ENCODE measurements at regions not wholly inside any gene's neighbourhood (a gene's known extent, or its start where the extent isn't known, plus 50 kb on each side); places are given as distances from the start of the nearest gene placed in this dataset.

DNA sequence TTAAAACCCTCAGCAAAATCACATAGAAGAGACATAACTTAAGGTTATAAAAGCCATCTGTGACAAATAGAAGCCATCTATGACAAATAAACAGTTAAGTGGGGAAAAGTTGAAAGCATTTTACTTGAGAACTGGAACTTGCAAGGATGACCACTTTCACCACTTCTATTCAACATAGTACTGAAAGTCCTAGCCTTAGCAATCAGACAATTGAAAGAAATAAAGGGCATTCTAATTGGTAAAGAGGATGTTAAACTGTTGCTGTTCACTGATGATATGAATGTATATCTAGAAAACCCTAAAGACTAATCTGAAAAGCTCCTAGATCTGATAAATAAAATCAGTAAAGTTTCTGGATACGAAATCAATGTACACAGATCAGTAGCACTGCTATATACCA lies 186.9 kb upstream of the SATB1 start:
- TF ChIP-seq, protein P1, sequence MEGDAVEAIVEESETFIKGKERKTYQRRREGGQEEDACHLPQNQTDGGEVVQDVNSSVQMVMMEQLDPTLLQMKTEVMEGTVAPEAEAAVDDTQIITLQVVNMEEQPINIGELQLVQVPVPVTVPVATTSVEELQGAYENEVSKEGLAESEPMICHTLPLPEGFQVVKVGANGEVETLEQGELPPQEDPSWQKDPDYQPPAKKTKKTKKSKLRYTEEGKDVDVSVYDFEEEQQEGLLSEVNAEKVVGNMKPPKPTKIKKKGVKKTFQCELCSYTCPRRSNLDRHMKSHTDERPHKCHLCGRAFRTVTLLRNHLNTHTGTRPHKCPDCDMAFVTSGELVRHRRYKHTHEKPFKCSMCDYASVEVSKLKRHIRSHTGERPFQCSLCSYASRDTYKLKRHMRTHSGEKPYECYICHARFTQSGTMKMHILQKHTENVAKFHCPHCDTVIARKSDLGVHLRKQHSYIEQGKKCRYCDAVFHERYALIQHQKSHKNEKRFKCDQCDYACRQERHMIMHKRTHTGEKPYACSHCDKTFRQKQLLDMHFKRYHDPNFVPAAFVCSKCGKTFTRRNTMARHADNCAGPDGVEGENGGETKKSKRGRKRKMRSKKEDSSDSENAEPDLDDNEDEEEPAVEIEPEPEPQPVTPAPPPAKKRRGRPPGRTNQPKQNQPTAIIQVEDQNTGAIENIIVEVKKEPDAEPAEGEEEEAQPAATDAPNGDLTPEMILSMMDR (conservative IDR thresholded peaks at IDR 0.05 in 1 of 2, IDR thresholded peaks at IDR 0.05 in 1 of 2; ENCODE audit: extremely low read depth in 1 of 2, insufficient read depth in 1 of 2, low read depth in 1 of 2, low read length in 2 of 2), result no peak
- no peak for TF ChIP-seq EZH2 (IDR thresholded peaks at IDR 0.05; ENCODE audit: borderline replicate concordance, low read length)
